GM21717 (cell line): ENCODE measurements at regions not wholly inside any gene's neighbourhood (a gene's known extent, or its start where the extent isn't known, plus 50 kb on each side); places are given as distances from the start of the nearest gene placed in this dataset.

Experiments
- ATAC-seq: cut with Tn5 transposase; IDR thresholded peaks from one replicate; pipeline ENCODE4 v1.9.1; 2021; ENCODE audit warnings: mild to moderate bottlenecking, moderate library complexity; ENCODE audit not compliant: unreplicated experiment

GRCh38 chr11:37134637-37135036 is 536.6 kb upstream of the RAG2 start:
- no peak for ATAC-seq

- ATAC-seq = no peak
Observed at GRCh38 chr11:37124384-37124783, 526.3 kb upstream of the RAG2 start.

- ATAC-seq = no peak
Observed at GRCh38 chr11:37115963-37116362, 517.9 kb upstream of the RAG2 start.

GRCh38 chr11:37110385-37110784 is 512.3 kb upstream of the RAG2 start:
- ATAC-seq = no peak

- no peak for ATAC-seq
Observed at GRCh38 chr11:37109286-37109585, 511.2 kb upstream of the RAG2 start.

GRCh38 chr11:37108436-37109285 is 510.6 kb upstream of the RAG2 start:
- ATAC-seq = no peak

GRCh38 chr11:37107831-37108230 is 509.8 kb upstream of the RAG2 start:
- ATAC-seq = no peak

- ATAC-seq = no peak
Observed at GRCh38 chr11:37107415-37107814, 509.4 kb upstream of the RAG2 start.

GRCh38 chr11:37105427-37105826 is 507.4 kb upstream of the RAG2 start:
- no peak for ATAC-seq

- no peak for ATAC-seq
Observed at GRCh38 chr11:37104380-37104779, 506.3 kb upstream of the RAG2 start.

- no peak for ATAC-seq
Observed at GRCh38 chr11:37100008-37100407, 502.0 kb upstream of the RAG2 start.

- ATAC-seq = no peak
Observed at GRCh38 chr11:37092487-37092886, 494.5 kb upstream of the RAG2 start.

GRCh38 chr11:37089439-37089838 is 491.4 kb upstream of the RAG2 start:
- ATAC-seq = no peak

GRCh38 chr11:37088573-37088910 is 490.5 kb upstream of the RAG2 start:
- ATAC-seq = no peak

GRCh38 chr11:37087650-37088572 is 489.9 kb upstream of the RAG2 start:
- no peak for ATAC-seq

GRCh38 chr11:37078521-37078920 is 480.5 kb upstream of the RAG2 start:
- ATAC-seq = no peak

GRCh38 chr11:37076866-37077265 is 478.8 kb upstream of the RAG2 start:
- ATAC-seq = no peak

GRCh38 chr11:37072538-37073055 is 474.6 kb upstream of the RAG2 start:
- ATAC-seq = no peak

- ATAC-seq = no peak
Observed at GRCh38 chr11:37050311-37050710, 452.3 kb upstream of the RAG2 start.

- ATAC-seq = no peak
Observed at GRCh38 chr11:37040921-37041320, 442.9 kb upstream of the RAG2 start.

- no peak for ATAC-seq
Observed at GRCh38 chr11:37038911-37039310, 440.9 kb upstream of the RAG2 start.

- ATAC-seq = no peak
Observed at GRCh38 chr11:37026741-37027140, 428.7 kb upstream of the RAG2 start.
